PFSK-1 (cell line): ENCODE measurements at regions not wholly inside any gene's neighbourhood (a gene's known extent, or its start where the extent isn't known, plus 50 kb on each side); places are given as distances from the start of the nearest gene placed in this dataset.

Source experiments
- FOXP2 ChIP-seq: optimal IDR thresholded peaks from 2 replicates; pipeline ENCODE3; 2011; ENCODE audit warnings: borderline replicate concordance, control low read depth, inconsistent platforms; ENCODE audit not compliant: insufficient read depth; ENCODE audit errors: extremely low read length, extremely low read depth
- POLR2AphosphoS5 ChIP-seq: IDR thresholded peaks from 2 replicates; pipeline ENCODE4 v1.6.1; 2012; ENCODE audit warnings: low read depth, mild to moderate bottlenecking, control low read depth, low read length, moderate library complexity
- REST ChIP-seq, 2 experiments: IDR thresholded peaks; 2 replicates each; pipeline versions ENCODE4 v1.6.1 to v1.8.0; 2011 to 2012; ENCODE audit warnings: low read depth in 2 of 2, low read length in 2 of 2, control low read depth in 1 of 2, inconsistent platforms in 1 of 2, mild to moderate bottlenecking in 1 of 2, moderate library complexity in 1 of 2; ENCODE audit not compliant: insufficient read depth in 1 of 2
- SIN3A ChIP-seq: IDR thresholded peaks from 2 replicates; pipeline ENCODE4 v1.6.1; 2012; ENCODE audit warnings: mild to moderate bottlenecking, low read length, moderate library complexity, borderline replicate concordance; ENCODE audit not compliant: insufficient read depth
- TAF1 ChIP-seq: IDR thresholded peaks from 2 replicates; pipeline ENCODE4 v1.6.1; 2012; ENCODE audit warnings: low read length, control low read depth, borderline replicate concordance; ENCODE audit not compliant: insufficient read depth

DNA sequence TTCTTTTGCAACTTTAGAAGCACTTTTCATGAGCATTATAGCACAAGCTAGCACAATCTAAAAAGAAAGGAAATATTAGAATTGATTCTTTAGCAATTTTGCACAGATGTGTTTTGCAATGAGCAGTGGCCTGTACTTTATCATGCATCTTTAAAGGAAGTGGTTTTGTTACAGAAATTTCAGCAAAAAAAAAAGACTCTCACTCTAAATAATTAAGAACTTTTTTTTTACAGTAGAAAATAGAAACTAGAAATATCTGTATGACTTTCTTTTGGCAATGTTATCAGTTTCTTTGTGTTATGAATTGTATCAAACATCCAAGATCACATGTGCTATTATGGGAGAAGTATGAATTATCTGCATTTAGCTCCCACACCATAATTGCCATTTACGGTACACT lies 195.7 kb upstream of the KLF6 start:
- TF ChIP-seq SIN3A (no peak), FOXP2 (no peak), TAF1 (no peak), REST (IDR thresholded peaks at IDR 0.05; ENCODE audit: insufficient read depth in 1 of 2, low read depth in 2 of 2, low read length in 2 of 2) (no peak), POLR2AphosphoS5 (no peak)

DNA sequence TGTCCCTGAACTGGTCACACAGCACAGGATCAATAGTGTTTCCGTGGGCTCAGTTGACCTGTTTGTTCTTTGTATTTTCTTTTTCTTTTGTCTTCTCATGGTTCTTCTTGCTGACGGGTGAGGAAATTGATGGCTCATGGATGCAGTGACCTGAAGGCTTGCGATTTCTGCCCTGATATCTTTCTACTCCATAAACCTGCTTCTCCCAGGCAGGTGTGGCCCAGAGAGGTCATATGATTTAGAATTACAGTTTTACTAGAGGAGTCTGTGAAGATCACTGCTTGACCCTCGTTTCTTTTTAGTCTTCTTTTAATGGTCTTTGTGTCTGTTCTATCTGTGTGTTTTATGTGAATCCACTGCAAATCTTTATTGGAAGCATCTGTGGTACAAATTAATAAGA lies 195.1 kb upstream of the KLF6 start:
- TF ChIP-seq FOXP2 (no peak), POLR2AphosphoS5 (no peak), SIN3A (no peak), TAF1 (no peak), REST (IDR thresholded peaks at IDR 0.05; ENCODE audit: insufficient read depth in 1 of 2, low read depth in 2 of 2, low read length in 2 of 2) (no peak)

- TF ChIP-seq POLR2AphosphoS5 (no peak), FOXP2 (no peak), REST (IDR thresholded peaks at IDR 0.05; ENCODE audit: insufficient read depth in 1 of 2, low read depth in 2 of 2, low read length in 2 of 2) (no peak), TAF1 (no peak), SIN3A (no peak)
These were observed 193.8 kb upstream of the KLF6 start for GRCh38 chr10:3978761-3979160.

GRCh38 chr10:3978174-3978573 lies 193.2 kb upstream of the KLF6 start:
- no peak for TF ChIP-seq POLR2AphosphoS5
- TF ChIP-seq SIN3A = no peak
- no peak for TF ChIP-seq FOXP2
- TF ChIP-seq REST (IDR thresholded peaks at IDR 0.05; ENCODE audit: insufficient read depth in 1 of 2, low read depth in 2 of 2, low read length in 2 of 2) = no peak
- no peak for TF ChIP-seq TAF1

GRCh38 chr10:3977761-3978160 lies 192.8 kb upstream of the KLF6 start:
- TF ChIP-seq TAF1 (no peak), FOXP2 (no peak), SIN3A (no peak), POLR2AphosphoS5 (no peak), REST (IDR thresholded peaks at IDR 0.05; ENCODE audit: insufficient read depth in 1 of 2, low read depth in 2 of 2, low read length in 2 of 2) (no peak)
